ENCODE measurements at regions not wholly inside any gene's neighbourhood (a gene's known extent, or its start where the extent isn't known, plus 50 kb on each side); places are given as distances from the start of the nearest gene placed in this dataset.

GRCh38 chr5:101136454-101136853, 233.4 kb upstream of the ST8SIA4 start:
- CTCF ChIA-PET: no interaction called here
- no peak for ATAC-seq (ENCODE audit: low read depth)
- Mint-ChIP-seq H3K27me3 (no peaks in the 10 kb centered on the region), H3K36me3 (ENCODE audit: low read depth) (no peaks in the 10 kb centered on the region), H3K27ac (no peak overlapping the region), H3K4me1 (no peaks in the 10 kb centered on the region), H3K9me3 (peaks cover 2% of the 10 kb centered on the region), H3K4me3 (no peak overlapping the region)
- POLR2A ChIA-PET: no interaction called here
- TF ChIP-seq CTCF (IDR thresholded peaks at IDR 0.05): no peak
- intact Hi-C loops (cut with micrococcal nuclease): no loop called here
- DNase-seq: no peak

GRCh38 chr5:101123363-101123762, 220.3 kb upstream of the ST8SIA4 start:
- no peak for TF ChIP-seq CTCF (IDR thresholded peaks at IDR 0.05)
- no peaks in the 10 kb centered on the region for H3K27me3 Mint-ChIP-seq
- POLR2A ChIA-PET: no interaction called here
- intact Hi-C loops (cut with micrococcal nuclease): no loop called here
- H3K27ac Mint-ChIP-seq: no peak overlapping the region
- CTCF ChIA-PET: no interaction called here
- H3K9me3 Mint-ChIP-seq: no peaks in the 10 kb centered on the region
- no peak overlapping the region for H3K4me3 Mint-ChIP-seq
- ATAC-seq (ENCODE audit: low read depth) (no peak), DNase-seq (no peak)
- H3K4me1 Mint-ChIP-seq: no peaks in the 10 kb centered on the region
- H3K36me3 Mint-ChIP-seq (ENCODE audit: low read depth): no peaks in the 10 kb centered on the region

GRCh38 chr5:101112645-101113044, 209.6 kb upstream of the ST8SIA4 start:
- DNase-seq (no peak), ATAC-seq (ENCODE audit: low read depth) (no peak)
- POLR2A ChIA-PET: no interaction called here
- Mint-ChIP-seq H3K4me3 (no peak overlapping the region), H3K27me3 (peaks cover 1% of the 10 kb centered on the region), H3K36me3 (ENCODE audit: low read depth) (no peaks in the 10 kb centered on the region), H3K4me1 (no peaks in the 10 kb centered on the region), H3K27ac (no peak overlapping the region), H3K9me3 (no peaks in the 10 kb centered on the region)
- CTCF ChIA-PET: no interaction called here
- intact Hi-C loops (cut with micrococcal nuclease): no loop called here
- no peak for TF ChIP-seq CTCF (IDR thresholded peaks at IDR 0.05)

GRCh38 chr5:101103874-101104273, 200.8 kb upstream of the ST8SIA4 start:
- intact Hi-C loops (cut with micrococcal nuclease): no loop called here
- ChIA-PET CTCF (no interaction called here), POLR2A (no interaction called here)
- ATAC-seq (ENCODE audit: low read depth) (no peak), DNase-seq (no peak)
- no peaks in the 10 kb centered on the region for H3K9me3 Mint-ChIP-seq
- H3K4me3 Mint-ChIP-seq: no peak overlapping the region
- TF ChIP-seq CTCF (IDR thresholded peaks at IDR 0.05): no peak
- H3K4me1 Mint-ChIP-seq: no peaks in the 10 kb centered on the region
- H3K27ac Mint-ChIP-seq: no peak overlapping the region
- no peaks in the 10 kb centered on the region for H3K36me3 Mint-ChIP-seq (ENCODE audit: low read depth)
- no peaks in the 10 kb centered on the region for H3K27me3 Mint-ChIP-seq

- Mint-ChIP-seq H3K4me1 (no peaks in the 10 kb centered on the region), H3K36me3 (ENCODE audit: low read depth) (no peaks in the 10 kb centered on the region), H3K27ac (no peak overlapping the region), H3K27me3 (no peaks in the 10 kb centered on the region), H3K9me3 (no peaks in the 10 kb centered on the region), H3K4me3 (no peak overlapping the region)
- POLR2A ChIA-PET: no interaction called here
- DNase-seq: no peak
- intact Hi-C loops (cut with micrococcal nuclease): no loop called here
- no peak for ATAC-seq (ENCODE audit: low read depth)
- CTCF ChIA-PET: no interaction called here
- no peak for TF ChIP-seq CTCF (IDR thresholded peaks at IDR 0.05)
Measured at GRCh38 chr5:101102506-101102905, 199.4 kb upstream of the ST8SIA4 start.
